ENCODE measurements at regions not wholly inside any gene's neighbourhood (a gene's known extent, or its start where the extent isn't known, plus 50 kb on each side); places are given as distances from the start of the nearest gene placed in this dataset.

GRCh38 chr3:102747611-102748010 lies 312.8 kb downstream of the ZPLD1 start:
- no peak for DNase-seq (ENCODE audit: low read depth in 2 of 2)

- DNase-seq (ENCODE audit: low read depth in 2 of 2): no peak
Measured at GRCh38 chr3:102748646-102749045, 313.8 kb downstream of the ZPLD1 start.

- no peak for DNase-seq (ENCODE audit: low read depth in 2 of 2)
Measured at GRCh38 chr3:102750322-102750721, 315.5 kb downstream of the ZPLD1 start.

- no peak for DNase-seq (ENCODE audit: low read depth in 2 of 2)
Measured at GRCh38 chr3:102753901-102754300, 319.1 kb downstream of the ZPLD1 start.

- DNase-seq (ENCODE audit: low read depth in 2 of 2): no peak
Measured at GRCh38 chr3:102756706-102757105, 321.9 kb downstream of the ZPLD1 start.

- no peak for DNase-seq (ENCODE audit: low read depth in 2 of 2)
Measured at GRCh38 chr3:102757950-102758349, 323.1 kb downstream of the ZPLD1 start.

GRCh38 chr3:102761766-102762165 lies 327.0 kb downstream of the ZPLD1 start:
- DNase-seq (ENCODE audit: low read depth in 2 of 2): no peak

GRCh38 chr3:102790747-102791325 lies 356.0 kb downstream of the ZPLD1 start:
- no peak for DNase-seq (ENCODE audit: low read depth in 2 of 2)

GRCh38 chr3:102791641-102792589 lies 357.1 kb downstream of the ZPLD1 start:
- no peak for DNase-seq (ENCODE audit: low read depth in 2 of 2)

GRCh38 chr3:102796804-102797203 lies 362.0 kb downstream of the ZPLD1 start:
- DNase-seq (ENCODE audit: low read depth in 2 of 2): no peak

- no peak for DNase-seq (ENCODE audit: low read depth in 2 of 2)
Measured at GRCh38 chr3:102802819-102803420, 368.1 kb downstream of the ZPLD1 start.

- DNase-seq (ENCODE audit: low read depth in 2 of 2): no peak
Measured at GRCh38 chr3:102810937-102811336, 376.1 kb downstream of the ZPLD1 start.

GRCh38 chr3:102826636-102827035 lies 391.8 kb downstream of the ZPLD1 start:
- DNase-seq (ENCODE audit: low read depth in 2 of 2): no peak

GRCh38 chr3:102827386-102827785 lies 392.6 kb downstream of the ZPLD1 start:
- no peak for DNase-seq (ENCODE audit: low read depth in 2 of 2)

- DNase-seq (ENCODE audit: low read depth in 2 of 2): no peak
Measured at GRCh38 chr3:102830415-102830814, 395.6 kb downstream of the ZPLD1 start.

- no peak for DNase-seq (ENCODE audit: low read depth in 2 of 2)
Measured at GRCh38 chr3:102841866-102842265, 407.1 kb downstream of the ZPLD1 start.

GRCh38 chr3:102866845-102867244 lies 432.0 kb downstream of the ZPLD1 start:
- no peak for DNase-seq (ENCODE audit: low read depth in 2 of 2)

- no peak for DNase-seq (ENCODE audit: low read depth in 2 of 2)
Measured at GRCh38 chr3:102883515-102883914, 448.7 kb downstream of the ZPLD1 start.

GRCh38 chr3:102885289-102885688 lies 450.5 kb downstream of the ZPLD1 start:
- DNase-seq (ENCODE audit: low read depth in 2 of 2): no peak

GRCh38 chr3:102887431-102887830 lies 452.6 kb downstream of the ZPLD1 start:
- no peak for DNase-seq (ENCODE audit: low read depth in 2 of 2)

GRCh38 chr3:102896851-102897621 lies 462.2 kb downstream of the ZPLD1 start:
- DNase-seq (ENCODE audit: low read depth in 2 of 2): no peak

- DNase-seq (ENCODE audit: low read depth in 2 of 2): no peak
Measured at GRCh38 chr3:102904629-102905028, 469.8 kb downstream of the ZPLD1 start.

All from activated CD4-positive, alpha-beta T cell treated with anti-CD3 and anti-CD28 coated beads for 24 hours (primary cell).